ENCODE measurements at regions not wholly inside any gene's neighbourhood (a gene's known extent, or its start where the extent isn't known, plus 50 kb on each side); places are given as distances from the start of the nearest gene placed in this dataset.
A peak's percentile ranks its signal among the peaks of the same experiment; 100 is the strongest.

GRCh38 chr1:209421978-209422680, 161.4 kb upstream of the CAMK1G start:
- DNase-seq = no peak

DNA sequence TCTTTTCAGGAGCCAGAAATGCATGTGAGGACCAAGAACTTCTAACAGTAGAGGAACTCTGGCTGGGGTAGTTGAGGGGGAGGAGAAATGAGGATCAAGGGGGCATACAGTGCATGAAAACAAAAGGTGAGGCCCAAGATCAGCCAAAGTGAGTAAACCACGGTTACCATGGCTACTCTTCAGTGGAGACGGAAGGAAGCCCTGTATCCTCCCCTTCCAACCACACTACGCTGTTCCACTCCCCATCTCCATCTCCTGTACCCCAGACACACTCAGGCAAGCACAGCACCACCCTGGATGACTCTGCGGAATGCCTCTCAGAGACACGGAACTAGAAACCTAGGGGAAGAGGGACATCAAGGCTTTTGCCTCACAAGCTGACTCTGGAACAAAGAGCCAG, 157.6 kb upstream of the CAMK1G start:
- DNase-seq = no peak

DNA sequence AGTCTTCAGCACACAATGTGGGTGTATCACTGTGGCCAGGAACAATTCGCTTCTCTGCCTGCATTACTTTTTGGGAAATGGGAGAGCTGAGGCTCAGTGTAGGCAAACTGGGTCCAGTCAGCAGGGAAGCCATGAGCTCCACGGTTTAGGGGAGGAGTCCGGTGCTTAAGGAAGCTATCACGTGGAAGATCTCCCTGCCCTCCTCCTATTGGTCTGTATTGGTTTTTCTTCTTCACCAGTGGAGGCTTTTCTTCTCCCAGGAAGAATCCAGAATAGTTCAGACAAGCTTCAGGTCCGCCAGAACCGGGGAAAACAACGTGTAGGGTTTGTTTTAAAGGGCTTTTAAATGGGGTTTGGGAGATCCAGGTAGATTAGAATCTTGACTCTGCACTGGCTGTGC, 156.2 kb upstream of the CAMK1G start:
- DNase-seq = no peak

DNA sequence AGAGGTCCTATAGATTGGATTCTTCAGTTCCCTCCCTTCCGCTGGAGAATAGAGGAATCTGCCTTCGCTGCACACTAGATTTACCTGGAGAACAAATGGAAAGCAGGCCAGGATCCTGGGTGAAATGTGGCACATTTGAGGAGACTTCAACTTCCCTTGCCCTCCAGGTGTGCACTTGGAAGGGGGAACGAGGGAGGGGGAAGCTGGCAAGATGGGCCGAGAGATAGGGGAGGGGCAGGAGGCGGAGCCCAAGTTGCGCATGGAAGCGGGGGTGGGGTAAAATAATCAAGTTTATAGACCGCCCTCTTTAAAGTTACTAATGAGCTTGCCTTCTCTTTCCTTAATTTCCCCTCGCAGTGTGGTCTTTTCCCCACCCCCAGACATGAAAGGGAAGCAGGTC, 155.7 kb upstream of the CAMK1G start:
- DNase-seq = no peak

- no peak for DNase-seq
These were observed 155.1 kb upstream of the CAMK1G start for GRCh38 chr1:209428241-209428921.

GRCh38 chr1:209429611-209430010, 153.9 kb upstream of the CAMK1G start:
- no peak for DNase-seq

DNA sequence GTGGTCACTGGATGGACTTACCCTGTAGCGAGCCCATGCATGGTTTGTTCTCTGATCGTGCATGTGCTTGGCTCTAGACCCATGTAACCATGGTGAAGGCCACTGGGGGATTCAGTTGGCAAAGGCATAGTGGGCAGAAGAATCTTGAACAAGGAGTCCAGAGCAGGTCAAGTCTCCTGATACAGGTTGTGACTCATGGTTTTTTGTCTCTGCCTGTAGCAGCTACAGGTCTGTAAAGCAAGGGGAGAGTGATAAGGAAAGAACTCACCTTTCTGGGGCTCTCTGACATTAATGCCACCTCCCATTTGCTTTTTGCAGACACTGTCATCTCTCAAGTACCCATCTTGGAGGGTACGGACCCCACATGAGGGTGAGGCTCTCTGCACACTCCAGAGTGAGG, 153.4 kb upstream of the CAMK1G start:
- DNase-seq = no peak

GRCh38 chr1:209430821-209431259, 152.7 kb upstream of the CAMK1G start:
- DNase-seq = no peak

DNA sequence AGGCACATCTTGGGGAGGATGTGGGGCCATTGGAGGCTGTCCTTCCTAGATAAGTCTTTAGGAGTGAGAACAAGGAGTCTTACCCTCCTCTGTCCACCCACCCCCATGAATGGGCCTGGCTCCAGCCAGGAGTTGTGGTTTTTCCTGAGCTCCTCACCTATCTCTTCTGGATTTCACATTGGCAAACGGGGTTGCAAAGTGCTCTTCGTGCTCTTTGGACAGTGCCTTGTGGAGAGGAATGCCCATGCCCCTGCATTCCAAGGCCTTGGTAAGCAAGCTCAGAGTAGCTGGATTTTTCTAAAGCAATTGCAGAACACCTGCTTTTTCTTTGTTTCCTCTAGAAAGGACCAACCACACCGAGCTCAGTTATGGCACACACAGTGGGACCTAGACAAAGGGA, 152.1 kb upstream of the CAMK1G start:
- no peak for DNase-seq

DNA sequence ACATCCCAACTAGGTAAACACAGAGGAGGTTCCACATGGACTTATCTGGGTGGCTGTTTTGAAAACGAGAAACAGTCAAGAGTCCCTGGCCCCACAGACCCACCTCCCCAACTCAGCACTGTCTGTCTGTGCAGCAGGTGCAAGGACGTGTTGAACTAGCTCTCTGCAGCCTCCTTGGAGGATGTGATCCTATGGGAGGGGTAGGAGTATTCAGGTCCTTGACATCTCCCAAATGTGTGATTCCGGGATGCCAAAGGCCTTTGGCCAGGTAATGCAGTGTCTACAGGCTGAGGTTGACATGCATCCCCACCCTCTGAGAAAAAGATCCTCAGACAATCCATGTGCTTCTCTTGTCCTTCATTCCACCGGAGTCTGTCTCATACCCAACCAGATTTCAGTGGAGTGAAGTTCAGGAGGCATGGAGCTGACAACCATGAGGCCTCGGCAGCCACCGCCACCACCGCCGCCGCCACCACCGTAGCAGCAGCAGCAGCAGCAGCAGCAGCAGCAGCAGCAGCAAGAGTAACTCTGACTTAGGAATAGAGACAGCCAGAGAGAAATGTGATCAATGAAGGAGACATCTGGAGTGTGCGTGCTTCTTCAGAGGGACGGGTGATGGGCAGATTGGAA, 151.6 kb upstream of the CAMK1G start:
- no peak for DNase-seq

GRCh38 chr1:209432443-209432825, 151.1 kb upstream of the CAMK1G start:
- no peak for DNase-seq

- DNase-seq = no peak
These were observed 149.9 kb upstream of the CAMK1G start for GRCh38 chr1:209433649-209434031.

DNA sequence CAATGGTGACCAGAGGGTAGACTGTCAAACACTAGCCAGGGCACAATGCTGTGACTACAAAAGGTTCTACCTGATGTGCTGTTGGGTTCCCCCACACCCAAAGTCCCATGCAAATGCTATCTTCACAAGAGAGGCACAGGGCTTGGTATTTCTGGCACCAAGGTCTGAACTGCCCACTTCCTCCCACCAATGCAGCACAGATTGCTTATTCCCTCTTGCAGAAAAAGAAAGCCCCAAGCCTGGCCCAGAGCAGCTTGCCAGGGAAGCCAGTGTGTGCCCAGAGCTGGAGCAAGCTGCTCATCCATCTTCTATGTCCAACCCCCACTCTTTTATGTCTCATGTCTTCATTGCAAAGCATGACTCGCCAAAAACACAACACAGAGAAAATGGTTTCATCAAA, 149.4 kb upstream of the CAMK1G start:
- DNase-seq = no peak

DNA sequence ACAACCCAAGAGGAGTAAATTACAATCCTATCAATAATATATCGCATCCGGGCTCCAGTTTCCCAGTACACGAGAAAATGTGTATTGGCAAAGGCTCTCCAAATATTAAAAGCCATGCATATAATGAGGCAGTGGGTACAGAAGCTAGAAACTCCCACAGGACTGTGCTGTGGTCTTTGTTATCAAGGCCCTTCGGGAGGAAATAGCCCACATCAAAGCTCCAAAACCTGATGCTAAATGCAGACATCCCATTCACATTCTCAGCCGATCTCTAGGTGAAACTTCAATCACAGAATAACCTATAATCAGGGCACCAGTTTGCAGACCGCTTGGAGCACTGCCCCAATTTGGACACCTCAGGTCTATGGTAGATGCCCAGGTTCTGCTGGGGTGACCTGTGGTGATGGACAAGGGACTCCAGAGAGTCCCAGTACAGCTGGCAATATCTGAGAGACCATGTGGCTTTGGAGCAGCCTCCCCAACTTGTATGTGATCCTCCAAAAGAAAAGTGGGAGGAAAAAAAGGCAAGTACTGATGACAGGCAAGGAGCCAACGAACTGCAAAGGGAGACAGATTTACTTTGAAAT, 148.8 kb upstream of the CAMK1G start:
- no peak for DNase-seq

DNA sequence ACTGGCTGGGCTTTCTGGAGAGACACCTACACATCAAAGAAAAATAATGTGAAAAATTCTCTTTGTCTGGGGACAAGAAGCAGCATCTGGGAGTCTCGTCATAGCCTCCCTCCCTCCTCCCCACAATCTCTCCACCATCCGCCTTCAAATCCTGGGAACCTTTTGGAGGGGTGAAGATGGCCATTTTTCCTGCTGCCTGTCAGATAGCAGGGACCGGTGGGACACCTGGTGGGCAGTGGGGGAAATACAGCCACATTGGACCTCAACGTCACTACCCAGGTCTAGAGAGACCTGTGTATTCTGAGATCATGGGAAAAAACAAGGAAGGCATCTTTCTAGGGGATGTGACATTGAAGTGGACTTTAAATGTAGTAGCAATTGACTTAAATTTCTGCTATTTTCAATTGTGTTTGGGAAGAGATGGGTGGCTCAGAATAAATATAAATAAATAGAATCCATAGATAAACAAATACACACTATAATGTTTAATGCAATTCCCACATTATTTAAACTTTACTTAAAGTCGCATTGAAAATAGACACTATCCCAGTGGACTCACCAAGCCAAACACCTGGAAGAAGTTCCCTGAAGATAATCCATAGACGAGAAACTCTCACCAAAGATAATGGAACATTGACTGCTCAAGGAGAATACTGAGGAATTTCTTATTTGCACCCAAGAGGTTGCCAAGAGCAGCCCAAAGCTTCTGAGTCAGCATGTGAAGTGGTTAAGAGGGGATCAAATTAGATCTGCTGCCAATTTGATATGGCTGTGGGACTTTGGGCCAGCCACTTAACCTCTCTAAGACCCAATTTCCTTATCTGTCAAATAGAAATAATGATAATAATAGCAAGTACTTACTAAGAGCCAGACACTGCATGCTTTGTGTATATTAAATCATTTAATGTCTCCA, 147.6 kb upstream of the CAMK1G start:
- DNase-seq = peak; percentile 39

GRCh38 chr1:209439828-209440227, 143.7 kb upstream of the CAMK1G start:
- no peak for DNase-seq

DNA sequence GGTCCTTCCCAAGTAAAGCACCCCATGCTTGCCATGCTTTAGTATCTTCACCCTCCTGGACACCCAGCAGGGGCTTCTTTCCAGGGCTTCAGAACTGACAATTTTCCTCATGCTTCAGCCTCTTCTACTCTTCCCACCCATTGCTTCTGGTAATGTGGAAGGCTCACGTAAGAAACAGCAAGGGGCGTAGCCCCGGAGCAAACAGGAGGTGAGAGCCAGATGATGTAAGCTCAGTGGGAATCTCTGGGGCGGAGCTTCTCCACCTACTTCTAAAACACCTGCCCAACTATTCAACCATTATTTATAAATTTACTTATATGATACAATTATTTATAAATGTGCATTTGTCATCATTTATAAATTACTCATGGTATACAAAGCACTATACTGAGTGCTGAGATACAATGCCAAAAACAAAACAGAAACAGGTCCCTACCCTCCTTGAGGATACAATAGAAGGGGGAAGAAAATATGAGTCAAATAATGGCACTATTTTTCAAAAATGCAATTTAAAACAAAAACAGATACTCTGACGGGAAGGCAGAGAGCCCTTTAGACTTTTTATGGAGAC, 140.1 kb upstream of the CAMK1G start:
- DNase-seq = no peak

GRCh38 chr1:209443975-209444651, 139.4 kb upstream of the CAMK1G start:
- DNase-seq = no peak

DNA sequence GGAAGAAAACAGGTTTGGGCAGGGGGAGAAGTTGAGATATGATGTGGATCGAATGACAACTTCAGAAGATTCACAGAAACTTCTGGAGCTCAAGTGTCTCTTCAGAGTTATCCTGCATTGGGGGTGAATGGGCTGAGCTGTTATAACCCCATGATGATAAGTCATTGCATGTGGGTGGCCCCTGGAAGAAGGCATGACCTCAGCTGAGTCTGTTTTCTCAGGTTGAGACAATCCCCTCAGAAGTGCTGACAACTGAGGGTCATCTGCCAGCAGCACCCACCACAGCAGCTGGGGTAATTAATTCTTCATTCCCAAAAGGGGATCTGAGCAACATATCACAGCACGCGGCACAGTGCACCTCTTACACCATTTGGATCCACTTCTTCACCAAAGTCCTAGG, 138.6 kb upstream of the CAMK1G start:
- DNase-seq = no peak

DNA sequence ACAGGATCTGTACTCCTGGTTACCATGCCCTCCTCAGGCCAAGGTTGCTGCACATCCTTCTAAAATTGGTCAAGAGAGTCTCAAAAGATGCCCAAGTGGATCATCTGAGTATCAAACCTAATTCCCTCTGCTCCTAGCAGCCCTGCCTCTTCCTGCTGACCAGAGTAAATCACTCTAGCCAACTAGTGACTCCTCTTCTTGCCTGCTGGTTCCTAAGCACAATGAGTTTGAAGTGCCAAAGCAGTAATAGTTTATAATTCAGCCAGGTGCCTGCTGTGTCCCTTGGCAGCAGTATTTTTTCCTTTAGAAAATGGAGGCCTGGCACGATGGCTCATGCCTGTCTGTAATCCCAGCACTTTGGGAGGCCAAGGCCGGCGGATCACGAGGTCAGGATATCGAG, 137.9 kb upstream of the CAMK1G start:
- no peak for DNase-seq

DNA sequence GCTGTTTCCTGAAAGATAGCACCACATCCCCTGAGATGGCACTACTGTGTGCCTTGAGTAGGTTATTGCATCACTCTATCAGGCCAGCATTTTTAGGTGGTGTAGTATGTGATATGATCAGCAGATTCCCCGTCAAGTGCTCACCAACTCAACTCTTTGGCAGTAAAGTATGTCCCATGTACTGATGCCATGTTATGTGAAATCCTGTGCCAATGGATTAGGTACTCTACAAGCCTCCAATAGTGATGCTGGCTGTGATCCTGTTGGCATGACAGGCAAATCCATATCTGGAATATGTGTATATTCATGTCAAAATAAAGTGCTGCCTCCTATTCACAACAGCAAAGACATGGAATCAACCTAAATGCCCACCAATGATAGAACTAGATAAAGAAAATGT, 137.2 kb upstream of the CAMK1G start:
- no peak for DNase-seq
